ENCODE measurements at regions not wholly inside any gene's neighbourhood (a gene's known extent, or its start where the extent isn't known, plus 50 kb on each side); places are given as distances from the start of the nearest gene placed in this dataset.

DNA sequence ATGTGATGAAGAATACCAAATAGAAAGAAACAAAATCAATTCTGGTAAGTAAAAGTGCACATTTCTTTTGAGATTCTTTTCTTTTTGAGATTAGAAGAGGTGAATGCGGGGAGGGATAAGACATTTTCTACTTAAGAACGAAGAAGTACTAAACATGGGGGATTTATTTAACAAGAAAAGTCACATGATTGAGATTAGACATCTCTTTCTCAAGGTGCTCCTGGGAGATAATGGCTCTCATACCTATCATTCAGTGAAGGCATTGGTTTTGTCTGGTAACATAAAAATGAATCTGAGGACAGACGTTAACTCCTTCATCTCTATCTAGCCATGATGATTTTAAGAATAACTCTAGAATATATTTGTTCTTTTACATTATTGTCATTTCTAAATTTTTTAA lies 147.9 kb upstream of the SAMSN1 start:
- Histone ChIP-seq H3K79me2 (ENCODE audit: low read depth) (no peaks in the 10 kb centered on the region), H3K36me3 (ENCODE audit: low read depth) (no peaks in the 10 kb centered on the region), H3F3A (ENCODE audit: insufficient read depth, low read depth) (no peaks in the 10 kb centered on the region), H3K27me3 (ENCODE audit: insufficient read depth, low read depth) (no peaks in the 10 kb centered on the region), H3K27ac (no peak overlapping the region), H4K20me1 (ENCODE audit: insufficient read depth) (no peaks in the 10 kb centered on the region), H3K4me2 (no peak overlapping the region), H3K9me2 (ENCODE audit: insufficient read depth) (no peaks in the 10 kb centered on the region), H3K4me3 (no peak overlapping the region), H3K9me3 (ENCODE audit: insufficient read depth, low read depth) (no peaks in the 10 kb centered on the region), H2AFZ (no peak overlapping the region), H3K4me1 (replicated peaks; ENCODE audit: insufficient read depth) (no peaks in the 10 kb centered on the region)
- intact Hi-C loops (cut with micrococcal nuclease; ENCODE audit: unreplicated experiment) = no loop called here
- BruUV-seq (replicated peaks) = no TSS peak
- ChIA-PET CTCF (no interaction called here), POLR2A (ENCODE audit: unreplicated experiment) (no interaction called here)
- no peak for DNase-seq
- TF ChIP-seq EZH2 (IDR thresholded peaks at IDR 0.05; ENCODE audit: low read depth) = no peak
- TF ChIP-seq, protein P1, sequence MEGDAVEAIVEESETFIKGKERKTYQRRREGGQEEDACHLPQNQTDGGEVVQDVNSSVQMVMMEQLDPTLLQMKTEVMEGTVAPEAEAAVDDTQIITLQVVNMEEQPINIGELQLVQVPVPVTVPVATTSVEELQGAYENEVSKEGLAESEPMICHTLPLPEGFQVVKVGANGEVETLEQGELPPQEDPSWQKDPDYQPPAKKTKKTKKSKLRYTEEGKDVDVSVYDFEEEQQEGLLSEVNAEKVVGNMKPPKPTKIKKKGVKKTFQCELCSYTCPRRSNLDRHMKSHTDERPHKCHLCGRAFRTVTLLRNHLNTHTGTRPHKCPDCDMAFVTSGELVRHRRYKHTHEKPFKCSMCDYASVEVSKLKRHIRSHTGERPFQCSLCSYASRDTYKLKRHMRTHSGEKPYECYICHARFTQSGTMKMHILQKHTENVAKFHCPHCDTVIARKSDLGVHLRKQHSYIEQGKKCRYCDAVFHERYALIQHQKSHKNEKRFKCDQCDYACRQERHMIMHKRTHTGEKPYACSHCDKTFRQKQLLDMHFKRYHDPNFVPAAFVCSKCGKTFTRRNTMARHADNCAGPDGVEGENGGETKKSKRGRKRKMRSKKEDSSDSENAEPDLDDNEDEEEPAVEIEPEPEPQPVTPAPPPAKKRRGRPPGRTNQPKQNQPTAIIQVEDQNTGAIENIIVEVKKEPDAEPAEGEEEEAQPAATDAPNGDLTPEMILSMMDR (conservative IDR thresholded peaks at IDR 0.05) = no peak

DNA sequence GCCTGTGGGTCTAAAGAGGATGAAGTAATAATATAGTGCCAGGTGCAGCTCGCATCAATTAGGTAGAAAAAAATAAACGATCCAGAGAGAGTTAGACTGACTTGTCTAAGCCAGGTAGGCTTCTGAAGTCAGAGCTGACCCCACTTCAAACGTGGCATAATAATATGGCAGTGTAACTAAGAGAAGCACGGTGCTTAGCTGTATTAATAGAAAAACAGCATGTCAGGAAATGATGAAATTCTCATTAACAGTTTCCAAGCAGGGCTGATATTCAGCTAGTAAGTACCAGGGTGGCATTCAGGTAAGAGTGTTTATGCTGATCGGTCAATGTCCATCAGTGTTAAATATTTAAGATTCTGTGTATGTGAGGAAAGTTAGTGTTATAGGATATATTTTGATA lies 145.8 kb upstream of the SAMSN1 start:
- Histone ChIP-seq H3K27me3 (ENCODE audit: insufficient read depth, low read depth) (no peaks in the 10 kb centered on the region), H3K36me3 (ENCODE audit: low read depth) (no peaks in the 10 kb centered on the region), H3K27ac (no peak overlapping the region), H4K20me1 (ENCODE audit: insufficient read depth) (no peaks in the 10 kb centered on the region), H3K4me3 (no peak overlapping the region), H2AFZ (no peak overlapping the region), H3K4me2 (no peak overlapping the region), H3K4me1 (replicated peaks; ENCODE audit: insufficient read depth) (no peaks in the 10 kb centered on the region), H3F3A (ENCODE audit: insufficient read depth, low read depth) (no peaks in the 10 kb centered on the region), H3K9me3 (ENCODE audit: insufficient read depth, low read depth) (no peaks in the 10 kb centered on the region), H3K79me2 (ENCODE audit: low read depth) (no peaks in the 10 kb centered on the region), H3K9me2 (ENCODE audit: insufficient read depth) (no peaks in the 10 kb centered on the region)
- POLR2A ChIA-PET (ENCODE audit: unreplicated experiment) = interaction anchor here (0.7 kb wide), 1 partner anchor 228 kb away, joined by 3 read pairs; no protein-coding TSS in a partner anchor
- CTCF ChIA-PET = no interaction called here
- no peak for DNase-seq
- no peak for TF ChIP-seq EZH2 (IDR thresholded peaks at IDR 0.05; ENCODE audit: low read depth)
- BruUV-seq (replicated peaks) = no TSS peak
- intact Hi-C loops (cut with micrococcal nuclease; ENCODE audit: unreplicated experiment) = no loop called here

DNA sequence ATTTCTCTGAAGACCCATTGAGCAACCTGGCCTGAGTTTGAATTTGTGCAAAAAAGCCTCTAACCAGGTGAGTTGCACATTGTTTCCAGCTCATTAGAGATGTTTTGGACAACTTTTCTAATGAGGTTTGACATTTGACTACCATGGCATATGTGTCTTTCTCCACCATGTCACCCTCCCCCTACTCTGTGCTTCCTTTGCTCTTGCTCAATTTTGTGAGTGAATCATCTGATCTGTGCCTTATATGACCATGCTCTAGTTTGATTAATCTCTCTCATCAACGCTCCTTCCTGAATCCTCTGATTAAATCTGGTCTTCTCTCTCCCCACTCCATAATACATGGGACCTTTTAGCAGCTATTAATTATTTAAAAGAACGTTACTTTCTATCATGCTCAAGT lies 144.8 kb upstream of the SAMSN1 start:
- Histone ChIP-seq H3K4me1 (replicated peaks; ENCODE audit: insufficient read depth) (no peaks in the 10 kb centered on the region), H3K9me3 (ENCODE audit: insufficient read depth, low read depth) (no peaks in the 10 kb centered on the region), H3K4me2 (no peak overlapping the region), H3K4me3 (no peak overlapping the region), H4K20me1 (ENCODE audit: insufficient read depth) (no peaks in the 10 kb centered on the region), H3F3A (ENCODE audit: insufficient read depth, low read depth) (no peaks in the 10 kb centered on the region), H3K36me3 (ENCODE audit: low read depth) (no peaks in the 10 kb centered on the region), H3K27ac (no peak overlapping the region), H3K27me3 (ENCODE audit: insufficient read depth, low read depth) (no peaks in the 10 kb centered on the region), H3K79me2 (ENCODE audit: low read depth) (no peaks in the 10 kb centered on the region), H2AFZ (no peak overlapping the region), H3K9me2 (ENCODE audit: insufficient read depth) (no peaks in the 10 kb centered on the region)
- intact Hi-C loops (cut with micrococcal nuclease; ENCODE audit: unreplicated experiment) = no loop called here
- POLR2A ChIA-PET (ENCODE audit: unreplicated experiment) = no interaction called here
- CTCF ChIA-PET = no interaction called here
- TF ChIP-seq, protein P1 (conservative IDR thresholded peaks at IDR 0.05) = no peak
- no peak for TF ChIP-seq EZH2 (IDR thresholded peaks at IDR 0.05; ENCODE audit: low read depth)
- no peak for DNase-seq
- BruUV-seq (replicated peaks) = no TSS peak

DNA sequence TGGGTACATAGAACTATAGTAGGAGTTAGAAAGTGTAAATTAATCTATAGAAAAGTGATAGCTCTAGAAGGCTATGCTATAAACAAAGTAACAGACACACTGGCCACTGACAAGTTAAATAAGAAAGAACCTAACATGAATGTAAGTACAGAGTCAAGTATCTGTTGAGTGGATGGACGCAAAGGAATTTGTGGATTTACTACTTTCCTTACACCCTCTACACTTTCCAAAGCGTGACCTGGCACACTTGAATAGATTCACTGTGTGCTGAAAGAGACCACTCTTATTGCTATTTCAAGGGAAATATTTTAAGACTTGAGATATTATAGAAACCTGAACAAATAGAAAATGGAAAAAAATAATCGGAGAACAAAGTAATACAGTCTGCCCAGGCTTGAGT lies 142.8 kb upstream of the SAMSN1 start:
- BruUV-seq (replicated peaks) = no TSS peak
- intact Hi-C loops (cut with micrococcal nuclease; ENCODE audit: unreplicated experiment) = no loop called here
- ChIA-PET POLR2A (ENCODE audit: unreplicated experiment) (no interaction called here), CTCF (no interaction called here)
- no peak overlapping the region for H3K4me3 ChIP-seq
- H3F3A ChIP-seq (ENCODE audit: insufficient read depth, low read depth) = no peaks in the 10 kb centered on the region
- H3K4me1 ChIP-seq (replicated peaks; ENCODE audit: insufficient read depth) = no peaks in the 10 kb centered on the region
- H3K27me3 ChIP-seq (ENCODE audit: insufficient read depth, low read depth) = no peaks in the 10 kb centered on the region
- H4K20me1 ChIP-seq (ENCODE audit: insufficient read depth) = no peaks in the 10 kb centered on the region
- TF ChIP-seq, protein P1 (conservative IDR thresholded peaks at IDR 0.05) = no peak
- TF ChIP-seq EZH2 (IDR thresholded peaks at IDR 0.05; ENCODE audit: low read depth) = no peak
- H2AFZ ChIP-seq = no peak overlapping the region
- H3K4me2 ChIP-seq = no peak overlapping the region
- H3K9me2 ChIP-seq (ENCODE audit: insufficient read depth) = no peaks in the 10 kb centered on the region; the same call in 1 of the 2 replicates
- no peak for DNase-seq
- H3K9me3 ChIP-seq (ENCODE audit: insufficient read depth, low read depth) = no peaks in the 10 kb centered on the region
- H3K79me2 ChIP-seq (ENCODE audit: low read depth) = no peaks in the 10 kb centered on the region
- no peaks in the 10 kb centered on the region for H3K36me3 ChIP-seq (ENCODE audit: low read depth)
- H3K27ac ChIP-seq = no peak overlapping the region
